ENCODE measurements at regions not wholly inside any gene's neighbourhood (a gene's known extent, or its start where the extent isn't known, plus 50 kb on each side); places are given as distances from the start of the nearest gene placed in this dataset.

- Histone ChIP-seq H3K79me2 (ENCODE audit: control insufficient read depth, insufficient read depth, low read length) (no peaks in the 10 kb centered on the region), H3K4me3 (no peak overlapping the region), H3K4me1 (ENCODE audit: control insufficient read depth, insufficient read depth, low read length) (no peaks in the 10 kb centered on the region), H3K9ac (ENCODE audit: control insufficient read depth, insufficient read depth, low read length) (no peak overlapping the region), H3K9me3 (replicated peaks; ENCODE audit: control insufficient read depth, insufficient read depth, low read length) (no peaks in the 10 kb centered on the region), H2AFZ (ENCODE audit: control insufficient read depth, low read depth, low read length) (no peak overlapping the region), H3K27me3 (replicated peaks in 1 of 2; ENCODE audit: control insufficient read depth in 2 of 2, insufficient read depth in 2 of 2, low read length in 1 of 2) (no peaks in the 10 kb centered on the region; a peak in 1 of 4 replicates), H4K20me1 (ENCODE audit: control insufficient read depth, insufficient read depth) (no peaks in the 10 kb centered on the region), H3K4me2 (ENCODE audit: control insufficient read depth, insufficient read depth) (no peak overlapping the region), H3K36me3 (ENCODE audit: control insufficient read depth in 2 of 2, insufficient read depth in 2 of 2, low read length in 1 of 2) (no peaks in the 10 kb centered on the region), H3K27ac (ENCODE audit: control insufficient read depth, insufficient read depth) (no peak overlapping the region)
- in situ Hi-C loops (cut with MboI) = no loop called here
- ChIA-PET SMC1A (ENCODE audit: uncharacterized antibody, unreplicated experiment) (no interaction called here), POLR2A (no interaction called here), CTCF (no interaction called here), RAD21 (ENCODE audit: unreplicated experiment) (no interaction called here)
- intact Hi-C loops (cut with micrococcal nuclease; ENCODE audit: unreplicated experiment) = no loop called here
- no TSS peak for BruUV-seq (replicated peaks)
- ATAC-seq = no peak
- WGBS (ENCODE audit: insufficient coverage, insufficient replicate concordance, low lambda C conversion rate, missing lambda C conversion rate) = 41% methylated on average over 6 of the region's 6 CpGs
- no peak for DNase-seq (ENCODE audit: low read depth, low spot score)
- FAIRE-seq = no peak
- TF ChIP-seq CBFB (IDR thresholded peaks at IDR 0.05; ENCODE audit: low read depth) (no peak), TCF12 (IDR thresholded peaks at IDR 0.05; ENCODE audit: low read depth, low read length) (no peak), ATF2 (IDR thresholded peaks at IDR 0.05; ENCODE audit: low read length) (no peak), NBN (IDR thresholded peaks at IDR 0.05) (no peak), SREBF1 (IDR thresholded peaks at IDR 0.05; ENCODE audit: low read length) (no peak), EP300 (IDR thresholded peaks at IDR 0.05; ENCODE audit: borderline replicate concordance in 1 of 2, control insufficient read depth in 1 of 2, low read depth in 2 of 2, low read length in 2 of 2) (no peak), SMAD5 (IDR thresholded peaks at IDR 0.05; ENCODE audit: low read depth) (no peak), ZNF24 (IDR thresholded peaks at IDR 0.05) (no peak), MTA3 (IDR thresholded peaks at IDR 0.05; ENCODE audit: borderline replicate concordance, low read length) (no peak), RUNX3 (IDR thresholded peaks at IDR 0.05; ENCODE audit: low read length) (no peak), POLR2A (IDR thresholded peaks at IDR 0.05; ENCODE audit: low read depth, low read length) (no peak), KDM1A (IDR thresholded peaks at IDR 0.05; ENCODE audit: borderline replicate concordance) (no peak), ATF3 (IDR thresholded peaks at IDR 0.05; ENCODE audit: borderline replicate concordance, extremely low read depth, low read depth, low read length) (no peak)
- TF ChIP-seq, protein P1, sequence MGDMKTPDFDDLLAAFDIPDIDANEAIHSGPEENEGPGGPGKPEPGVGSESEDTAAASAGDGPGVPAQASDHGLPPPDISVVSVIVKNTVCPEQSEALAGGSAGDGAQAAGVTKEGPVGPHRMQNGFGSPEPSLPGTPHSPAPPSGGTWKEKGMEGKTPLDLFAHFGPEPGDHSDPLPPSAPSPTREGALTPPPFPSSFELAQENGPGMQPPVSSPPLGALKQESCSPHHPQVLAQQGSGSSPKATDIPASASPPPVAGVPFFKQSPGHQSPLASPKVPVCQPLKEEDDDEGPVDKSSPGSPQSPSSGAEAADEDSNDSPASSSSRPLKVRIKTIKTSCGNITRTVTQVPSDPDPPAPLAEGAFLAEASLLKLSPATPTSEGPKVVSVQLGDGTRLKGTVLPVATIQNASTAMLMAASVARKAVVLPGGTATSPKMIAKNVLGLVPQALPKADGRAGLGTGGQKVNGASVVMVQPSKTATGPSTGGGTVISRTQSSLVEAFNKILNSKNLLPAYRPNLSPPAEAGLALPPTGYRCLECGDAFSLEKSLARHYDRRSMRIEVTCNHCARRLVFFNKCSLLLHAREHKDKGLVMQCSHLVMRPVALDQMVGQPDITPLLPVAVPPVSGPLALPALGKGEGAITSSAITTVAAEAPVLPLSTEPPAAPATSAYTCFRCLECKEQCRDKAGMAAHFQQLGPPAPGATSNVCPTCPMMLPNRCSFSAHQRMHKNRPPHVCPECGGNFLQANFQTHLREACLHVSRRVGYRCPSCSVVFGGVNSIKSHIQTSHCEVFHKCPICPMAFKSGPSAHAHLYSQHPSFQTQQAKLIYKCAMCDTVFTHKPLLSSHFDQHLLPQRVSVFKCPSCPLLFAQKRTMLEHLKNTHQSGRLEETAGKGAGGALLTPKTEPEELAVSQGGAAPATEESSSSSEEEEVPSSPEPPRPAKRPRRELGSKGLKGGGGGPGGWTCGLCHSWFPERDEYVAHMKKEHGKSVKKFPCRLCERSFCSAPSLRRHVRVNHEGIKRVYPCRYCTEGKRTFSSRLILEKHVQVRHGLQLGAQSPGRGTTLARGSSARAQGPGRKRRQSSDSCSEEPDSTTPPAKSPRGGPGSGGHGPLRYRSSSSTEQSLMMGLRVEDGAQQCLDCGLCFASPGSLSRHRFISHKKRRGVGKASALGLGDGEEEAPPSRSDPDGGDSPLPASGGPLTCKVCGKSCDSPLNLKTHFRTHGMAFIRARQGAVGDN (IDR thresholded peaks at IDR 0.05) = no peak
- TF ChIP-seq, protein P2, sequence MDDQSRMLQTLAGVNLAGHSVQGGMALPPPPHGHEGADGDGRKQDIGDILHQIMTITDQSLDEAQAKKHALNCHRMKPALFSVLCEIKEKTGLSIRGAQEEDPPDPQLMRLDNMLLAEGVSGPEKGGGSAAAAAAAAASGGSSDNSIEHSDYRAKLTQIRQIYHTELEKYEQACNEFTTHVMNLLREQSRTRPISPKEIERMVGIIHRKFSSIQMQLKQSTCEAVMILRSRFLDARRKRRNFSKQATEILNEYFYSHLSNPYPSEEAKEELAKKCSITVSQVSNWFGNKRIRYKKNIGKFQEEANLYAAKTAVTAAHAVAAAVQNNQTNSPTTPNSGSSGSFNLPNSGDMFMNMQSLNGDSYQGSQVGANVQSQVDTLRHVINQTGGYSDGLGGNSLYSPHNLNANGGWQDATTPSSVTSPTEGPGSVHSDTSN (IDR thresholded peaks at IDR 0.05; ENCODE audit: insufficient replicate concordance, low read depth, low read length) = no peak
Observed at GRCh38 chr9:79896390-79896980, 324.7 kb downstream of the TLE4 start.

Measured in GM12878 (cell line).